ENCODE measurements at regions not wholly inside any gene's neighbourhood (a gene's known extent, or its start where the extent isn't known, plus 50 kb on each side); places are given as distances from the start of the nearest gene placed in this dataset.

DNA sequence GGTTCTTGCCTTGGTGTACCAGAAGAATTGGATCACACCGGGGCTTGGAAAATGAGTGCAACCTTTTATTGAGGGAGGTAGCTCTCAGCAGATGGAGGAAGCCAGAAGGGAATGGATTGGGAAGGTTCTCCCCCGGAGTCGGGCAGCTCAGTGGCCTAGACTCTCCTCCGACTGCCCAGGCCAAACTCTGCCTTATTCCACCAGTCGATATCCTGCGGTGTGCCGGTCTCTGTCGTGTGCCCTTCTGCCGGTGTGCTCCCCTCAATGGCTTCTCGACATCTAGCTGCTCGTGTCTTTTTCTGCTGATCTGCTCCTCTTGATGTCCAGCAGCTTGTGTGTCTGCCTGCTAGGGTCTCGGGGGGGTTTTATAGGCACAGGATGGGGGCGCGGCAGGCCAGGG, 87.4 kb upstream of the CCL21 start:
- DNase-seq (ENCODE audit: insufficient read length, low spot score) = no peak
- no peak for FAIRE-seq
- TF ChIP-seq, protein P1, sequence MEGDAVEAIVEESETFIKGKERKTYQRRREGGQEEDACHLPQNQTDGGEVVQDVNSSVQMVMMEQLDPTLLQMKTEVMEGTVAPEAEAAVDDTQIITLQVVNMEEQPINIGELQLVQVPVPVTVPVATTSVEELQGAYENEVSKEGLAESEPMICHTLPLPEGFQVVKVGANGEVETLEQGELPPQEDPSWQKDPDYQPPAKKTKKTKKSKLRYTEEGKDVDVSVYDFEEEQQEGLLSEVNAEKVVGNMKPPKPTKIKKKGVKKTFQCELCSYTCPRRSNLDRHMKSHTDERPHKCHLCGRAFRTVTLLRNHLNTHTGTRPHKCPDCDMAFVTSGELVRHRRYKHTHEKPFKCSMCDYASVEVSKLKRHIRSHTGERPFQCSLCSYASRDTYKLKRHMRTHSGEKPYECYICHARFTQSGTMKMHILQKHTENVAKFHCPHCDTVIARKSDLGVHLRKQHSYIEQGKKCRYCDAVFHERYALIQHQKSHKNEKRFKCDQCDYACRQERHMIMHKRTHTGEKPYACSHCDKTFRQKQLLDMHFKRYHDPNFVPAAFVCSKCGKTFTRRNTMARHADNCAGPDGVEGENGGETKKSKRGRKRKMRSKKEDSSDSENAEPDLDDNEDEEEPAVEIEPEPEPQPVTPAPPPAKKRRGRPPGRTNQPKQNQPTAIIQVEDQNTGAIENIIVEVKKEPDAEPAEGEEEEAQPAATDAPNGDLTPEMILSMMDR (IDR thresholded peaks at IDR 0.05; ENCODE audit: insufficient read depth, missing control alignments) = no peak

DNA sequence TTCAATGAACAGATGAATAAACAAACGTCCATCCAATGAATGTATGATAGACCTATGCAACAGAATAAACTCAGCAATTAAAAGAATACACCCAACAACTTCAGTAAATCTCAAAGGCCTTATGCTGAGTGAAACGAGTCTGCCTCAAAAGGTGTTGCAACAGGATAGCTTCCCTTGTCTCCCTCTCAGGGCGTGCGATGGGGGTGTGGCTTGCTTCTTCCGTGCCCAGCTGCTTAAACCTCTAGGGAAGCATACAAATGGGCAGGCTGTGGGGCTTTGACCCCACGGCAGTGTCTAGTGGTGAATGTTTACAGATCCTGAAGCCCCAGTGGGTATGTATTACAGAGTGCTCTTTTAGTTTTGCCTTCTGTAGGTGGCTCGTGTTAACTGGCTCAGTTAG, 87.0 kb upstream of the CCL21 start:
- DNase-seq (ENCODE audit: insufficient read length, low spot score) (no peak), FAIRE-seq (no peak)
- TF ChIP-seq, protein P1 (IDR thresholded peaks at IDR 0.05; ENCODE audit: insufficient read depth, missing control alignments) = no peak

DNA sequence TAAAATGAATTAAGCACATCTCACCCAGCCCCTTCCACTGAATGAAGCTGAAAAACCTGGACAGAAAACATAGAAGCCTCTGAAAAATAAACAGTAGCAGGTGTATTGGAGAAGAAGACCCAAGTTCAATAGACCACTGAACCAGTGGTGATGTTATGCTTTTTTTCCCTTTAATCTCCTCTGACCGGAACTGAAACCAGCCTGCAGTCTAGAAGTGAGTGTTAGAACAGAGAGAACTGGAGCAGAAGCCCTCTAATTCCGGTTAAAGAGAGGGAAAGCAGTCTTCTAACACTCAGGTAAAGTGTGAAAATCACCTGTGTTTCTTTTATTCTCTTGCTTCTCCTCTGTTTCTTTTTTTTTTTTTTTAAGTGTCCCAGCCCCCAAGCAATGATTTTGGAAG, 83.5 kb upstream of the CCL21 start:
- FAIRE-seq (no peak), DNase-seq (ENCODE audit: insufficient read length, low spot score) (no peak)
- TF ChIP-seq, protein P1 (IDR thresholded peaks at IDR 0.05; ENCODE audit: insufficient read depth, missing control alignments) = no peak

DNA sequence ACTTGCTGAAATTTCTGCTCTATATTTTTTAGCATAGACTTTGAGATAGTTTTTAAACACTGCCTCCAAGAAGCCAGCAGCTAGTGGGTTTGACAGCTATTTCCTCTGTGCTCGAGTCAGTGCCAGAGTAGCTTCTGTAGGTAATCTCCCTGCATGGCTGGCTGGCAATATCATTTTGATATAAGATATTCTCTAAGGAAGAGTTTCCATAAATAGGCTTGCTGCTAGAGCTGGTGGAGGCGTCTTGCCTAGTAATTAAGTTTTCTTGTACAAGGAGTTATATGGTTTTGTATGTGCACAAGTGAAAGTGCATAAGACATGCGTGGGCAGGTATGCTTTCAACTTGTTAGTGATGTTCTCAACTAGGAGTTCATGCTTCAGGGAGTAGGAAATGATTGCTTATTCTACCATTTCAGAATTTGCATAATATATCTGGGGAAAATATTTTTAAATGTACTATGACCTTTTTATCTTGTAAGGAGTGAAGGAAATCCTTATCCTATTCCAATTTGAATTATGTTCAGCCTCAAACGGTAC, 74.1 kb upstream of the CCL21 start:
- DNase-seq (ENCODE audit: insufficient read length, low spot score) (no peak), FAIRE-seq (no peak)
- TF ChIP-seq, protein P1 (IDR thresholded peaks at IDR 0.05; ENCODE audit: insufficient read depth, missing control alignments) = no peak

DNA sequence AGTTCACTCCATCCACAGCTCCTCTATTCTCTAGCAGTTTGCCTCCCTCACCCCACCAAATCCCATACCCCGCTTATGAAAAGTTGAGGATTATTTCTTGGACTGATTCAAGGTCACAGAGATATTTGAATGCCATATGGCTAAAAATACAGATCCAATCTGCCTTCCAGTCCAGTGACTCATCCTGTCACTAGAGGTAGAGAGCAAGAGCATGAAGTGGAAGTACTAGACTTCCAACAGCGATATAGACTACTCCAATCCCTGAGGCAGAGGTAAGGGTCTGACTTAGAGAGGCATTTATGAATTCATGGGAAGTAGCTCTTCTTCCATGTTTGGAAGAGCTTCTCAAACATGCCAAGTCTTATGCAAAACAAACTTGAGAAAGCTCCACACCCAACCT, 72.4 kb upstream of the CCL21 start:
- no peak for DNase-seq (ENCODE audit: insufficient read length, low spot score)
- FAIRE-seq = no peak
- TF ChIP-seq, protein P1 (IDR thresholded peaks at IDR 0.05; ENCODE audit: insufficient read depth, missing control alignments) = no peak

DNA sequence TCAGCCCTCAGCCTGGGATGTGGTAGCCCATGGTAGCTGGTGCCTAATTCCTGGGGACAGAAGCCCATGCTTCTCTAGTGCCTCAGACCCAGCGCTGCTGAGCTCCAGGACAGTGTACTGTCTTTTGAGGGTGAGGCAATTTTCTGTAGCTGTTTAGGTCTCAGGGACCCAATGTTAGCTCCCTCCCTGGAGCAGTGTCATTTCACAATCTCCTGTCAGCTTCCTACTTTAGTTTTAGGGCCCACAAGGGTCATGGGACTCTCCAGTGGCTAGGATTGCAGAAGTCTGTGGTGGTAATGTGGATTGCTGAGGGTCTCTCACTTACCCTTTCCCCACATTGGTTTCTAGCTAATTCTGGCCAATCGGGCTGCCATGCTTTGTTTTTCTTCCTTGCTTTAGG, 67.7 kb upstream of the CCL21 start:
- TF ChIP-seq, protein P1 (IDR thresholded peaks at IDR 0.05; ENCODE audit: insufficient read depth, missing control alignments) = no peak
- FAIRE-seq = no peak
- no peak for DNase-seq (ENCODE audit: insufficient read length, low spot score)

DNA sequence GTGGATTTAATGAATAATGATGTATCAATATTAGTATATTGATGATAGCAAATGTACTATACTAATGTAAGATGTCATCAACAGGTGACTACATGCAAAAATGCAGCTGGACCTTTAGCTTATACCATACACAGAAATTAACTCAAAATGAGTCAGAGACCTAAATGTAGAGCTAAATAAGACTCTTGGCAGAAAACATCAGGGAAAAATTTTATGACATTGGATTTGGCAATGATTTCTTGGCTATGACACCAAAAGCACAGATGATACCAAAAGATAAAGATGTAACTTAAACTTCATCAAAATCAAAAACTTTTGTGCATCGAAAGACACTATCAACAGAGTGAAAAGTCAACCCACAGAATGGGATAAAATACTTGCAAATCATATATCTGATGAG, 64.0 kb upstream of the CCL21 start:
- no peak for FAIRE-seq
- TF ChIP-seq, protein P1 (IDR thresholded peaks at IDR 0.05; ENCODE audit: insufficient read depth, missing control alignments) = no peak
- DNase-seq (ENCODE audit: insufficient read length, low spot score) = no peak
